Activated T-cell treated with anti-CD3 and anti-CD28 coated beads, Interleukin-2, amount 50 U/mL, for 72 hours (primary cell): ENCODE measurements at regions not wholly inside any gene's neighbourhood (a gene's known extent, or its start where the extent isn't known, plus 50 kb on each side); places are given as distances from the start of the nearest gene placed in this dataset.

Source experiments
- ATAC-seq, 2 donors: fragments of 150-1000 bp; cut with Tn5 transposase; replicated peaks in 1 of 2; 2 replicates each; pipeline ENCODE4 v1.10.0; 2021; ENCODE audit warnings: moderate library complexity in 2 of 2, mild to moderate bottlenecking in 1 of 2
- DNase-seq, 2 donors: peaks; one replicate each; pipeline ENCODE4 v3.0.0; 2021 to 2022; ENCODE audit warnings: mixed read lengths in 1 of 2
- H3K27ac Mint-ChIP-seq: one replicate; pipeline ENCODE4 v1.8.0; 2022; ENCODE audit warnings: mild to moderate bottlenecking, moderate library complexity, mixed read lengths
- H3K27me3 Mint-ChIP-seq: one replicate; pipeline ENCODE4 v1.8.0; 2022; ENCODE audit warnings: low read depth, mixed read lengths
- H3K36me3 Mint-ChIP-seq, 2 donors: one replicate each; pipeline ENCODE4 v1.8.0; 2022; ENCODE audit warnings: mixed read lengths in 2 of 2, mild to moderate bottlenecking in 1 of 2; ENCODE audit not compliant: insufficient read depth in 2 of 2
- H3K4me1 Mint-ChIP-seq: one replicate; pipeline ENCODE4 v1.8.0; 2022; ENCODE audit warnings: low read depth, mixed read lengths
- H3K4me3 Mint-ChIP-seq, 2 donors: one replicate each; pipeline ENCODE4 v1.8.0; 2022; ENCODE audit warnings: mild to moderate bottlenecking in 2 of 2, mixed read lengths in 2 of 2, moderate library complexity in 2 of 2
- H3K9me3 Mint-ChIP-seq, 2 donors: one replicate each; pipeline ENCODE4 v1.8.0; 2022; ENCODE audit warnings: mixed read lengths in 2 of 2

DNA sequence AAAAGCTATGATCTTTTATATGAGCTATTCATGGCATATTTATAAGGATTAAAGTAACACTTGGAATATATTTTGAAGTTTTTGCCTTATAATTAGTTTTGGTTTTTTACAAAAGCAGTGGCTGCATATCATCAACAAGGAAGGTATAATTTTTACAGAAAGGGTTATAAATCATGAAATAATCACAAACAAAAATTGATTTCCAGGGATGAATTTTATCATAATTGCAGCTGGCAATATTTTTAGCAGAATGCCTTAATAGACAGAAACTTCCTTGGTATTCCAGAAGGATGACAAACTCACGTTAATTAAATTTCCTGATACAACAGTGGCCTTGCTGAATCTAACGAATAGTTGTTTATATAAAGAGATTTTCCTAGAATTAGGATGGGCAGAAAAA, 260.5 kb upstream of the SLC39A10 start:
- Mint-ChIP-seq H3K9me3 (no peaks in the 10 kb centered on the region), H3K4me3 (no peak overlapping the region), H3K4me1 (no peaks in the 10 kb centered on the region), H3K27me3 (no peaks in the 10 kb centered on the region), H3K36me3 (no peaks in the 10 kb centered on the region), H3K27ac (no peak overlapping the region)
- DNase-seq (no peak), ATAC-seq (no peak)

DNA sequence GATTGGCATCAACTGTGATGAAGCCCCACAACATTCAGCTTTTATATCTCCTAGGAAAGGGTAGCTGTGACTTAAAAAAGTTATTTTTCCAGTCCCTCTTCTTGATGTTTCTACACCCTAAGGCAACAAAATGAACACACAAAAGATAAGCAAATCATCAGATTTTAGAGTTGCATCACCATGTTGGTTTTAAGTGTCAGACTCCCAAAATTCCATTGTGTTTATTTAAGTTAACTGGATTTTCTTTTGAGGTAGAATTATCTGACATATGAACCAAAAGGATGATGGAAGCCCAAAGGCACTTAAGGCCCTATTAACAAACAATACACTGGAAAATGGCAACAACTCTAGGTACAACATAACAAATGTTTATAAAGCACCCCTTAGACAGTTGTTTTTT, 261.7 kb upstream of the SLC39A10 start:
- Mint-ChIP-seq H3K36me3 (no peaks in the 10 kb centered on the region), H3K27me3 (no peaks in the 10 kb centered on the region), H3K4me3 (no peak overlapping the region), H3K27ac (no peak overlapping the region), H3K4me1 (no peaks in the 10 kb centered on the region), H3K9me3 (no peaks in the 10 kb centered on the region)
- no peak for ATAC-seq
- no peak for DNase-seq

DNA sequence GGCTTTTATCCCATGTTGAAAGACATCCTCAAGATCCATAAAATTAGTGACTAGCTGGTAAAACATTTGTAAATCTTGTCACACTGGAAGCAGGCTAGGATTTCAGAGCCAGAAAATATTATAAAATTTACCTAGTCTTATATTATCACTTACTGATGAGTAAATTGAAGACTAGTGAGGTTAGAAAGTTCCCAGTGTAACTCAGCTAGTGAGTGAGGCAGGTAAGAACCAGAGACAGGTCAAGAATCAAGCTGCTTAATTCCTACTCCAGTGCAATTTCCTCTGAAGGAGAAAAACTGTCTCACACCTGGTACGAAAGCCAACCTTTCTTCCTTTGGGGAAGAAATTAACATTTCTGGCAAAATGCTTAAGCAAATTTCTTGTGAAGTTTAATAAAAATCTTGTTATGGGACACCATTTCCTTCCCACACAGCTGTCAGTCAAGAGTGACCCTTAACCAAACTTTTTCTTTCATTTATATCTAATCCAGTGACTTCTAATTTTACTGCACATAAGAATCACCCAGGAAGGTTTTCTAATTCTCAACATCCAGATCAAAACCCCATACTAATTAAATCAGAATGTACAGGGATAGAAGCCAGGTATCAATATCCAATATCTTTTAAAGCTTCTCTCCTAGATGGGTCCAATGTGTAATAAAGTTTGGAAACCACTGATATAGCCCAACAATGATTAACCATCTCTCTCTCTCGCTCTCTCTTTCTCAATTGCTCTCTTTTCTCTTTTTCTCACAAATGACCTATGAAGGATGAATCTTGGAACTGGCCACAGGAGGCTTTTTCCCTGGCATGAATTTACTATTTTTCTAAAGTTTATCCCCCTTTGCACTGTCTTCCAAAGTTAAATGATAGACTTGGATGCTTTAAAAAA, 264.3 kb upstream of the SLC39A10 start:
- Mint-ChIP-seq H3K4me1 (no peaks in the 10 kb centered on the region), H3K4me3 (no peak overlapping the region), H3K36me3 (peaks cover 0 to 1% of the 10 kb centered on the region in 2 donors), H3K9me3 (peaks cover under 1% of the 10 kb centered on the region in 2 donors), H3K27ac (no peak overlapping the region), H3K27me3 (no peaks in the 10 kb centered on the region)
- ATAC-seq, result no peak
- no peak for DNase-seq

GRCh38 chr2:195390686-195391321, 266.2 kb upstream of the SLC39A10 start:
- Mint-ChIP-seq H3K27me3 (no peaks in the 10 kb centered on the region), H3K4me3 (no peak overlapping the region), H3K27ac (no peak overlapping the region), H3K9me3 (peaks cover 2 to 4% of the 10 kb centered on the region in 2 donors), H3K36me3 (peaks cover 0 to 3% of the 10 kb centered on the region in 2 donors), H3K4me1 (no peaks in the 10 kb centered on the region)
- DNase-seq (no peak), ATAC-seq (no peak)

DNA sequence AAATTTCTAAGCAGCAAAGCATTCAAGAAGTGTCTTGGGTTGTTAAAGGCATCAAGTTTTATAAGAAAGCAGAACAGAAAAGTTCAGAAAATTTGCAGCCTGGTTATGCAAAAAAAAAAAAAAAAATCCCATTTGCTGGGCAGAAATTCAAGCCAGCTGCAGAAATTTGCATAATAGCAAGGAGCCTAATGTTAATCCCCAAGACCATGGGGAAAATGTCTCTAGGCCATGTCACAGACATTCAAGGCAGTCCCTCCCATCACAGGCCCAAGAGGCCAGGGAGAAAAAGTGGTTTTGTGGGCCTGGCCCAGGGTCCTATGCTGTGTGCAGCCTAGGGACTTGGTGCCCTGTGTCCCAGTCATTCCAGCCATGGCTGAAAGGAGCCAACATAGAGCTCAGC, 269.0 kb upstream of the SLC39A10 start:
- H3K9me3 Mint-ChIP-seq, result peaks cover 4% of the 10 kb centered on the region in 2 donors
- no peak overlapping the region for H3K27ac Mint-ChIP-seq
- H3K4me3 Mint-ChIP-seq, result no peak overlapping the region
- peaks cover 0 to 3% of the 10 kb centered on the region in 2 donors for H3K36me3 Mint-ChIP-seq
- no peaks in the 10 kb centered on the region for H3K4me1 Mint-ChIP-seq
- H3K27me3 Mint-ChIP-seq, result no peaks in the 10 kb centered on the region
- ATAC-seq (no peak), DNase-seq (no peak)

GRCh38 chr2:195382186-195382585, 274.8 kb upstream of the SLC39A10 start:
- Mint-ChIP-seq H3K27me3 (no peaks in the 10 kb centered on the region), H3K27ac (peak overlapping the region; percentile 52), H3K9me3 (peaks cover 0 to 2% of the 10 kb centered on the region in 2 donors), H3K36me3 (no peaks in the 10 kb centered on the region), H3K4me1 (peaks cover 10% of the 10 kb centered on the region), H3K4me3 (no peak overlapping the region)
- DNase-seq, result no peak
- no peak for ATAC-seq

- Mint-ChIP-seq H3K4me3 (no peak overlapping the region), H3K4me1 (peaks cover 5% of the 10 kb centered on the region), H3K36me3 (peaks cover 6 to 8% of the 10 kb centered on the region in 2 donors), H3K27ac (no peak overlapping the region), H3K27me3 (no peaks in the 10 kb centered on the region), H3K9me3 (peaks cover 5 to 7% of the 10 kb centered on the region in 2 donors)
- DNase-seq, result no peak
- no peak for ATAC-seq
Measured at GRCh38 chr2:195370167-195370943, 286.7 kb upstream of the SLC39A10 start.

- ATAC-seq (no peak), DNase-seq (no peak)
- H3K4me3 Mint-ChIP-seq, result no peak overlapping the region
- H3K9me3 Mint-ChIP-seq, result peaks cover 12 to 13% of the 10 kb centered on the region in 2 donors
- H3K27me3 Mint-ChIP-seq, result no peaks in the 10 kb centered on the region
- peaks cover 16% of the 10 kb centered on the region for H3K4me1 Mint-ChIP-seq
- no peak overlapping the region for H3K27ac Mint-ChIP-seq
- H3K36me3 Mint-ChIP-seq, result peaks cover 13 to 19% of the 10 kb centered on the region in 2 donors
Measured at GRCh38 chr2:195369218-195369587, 287.8 kb upstream of the SLC39A10 start.

GRCh38 chr2:195368249-195369217, 288.5 kb upstream of the SLC39A10 start:
- H3K27ac Mint-ChIP-seq, result no peak overlapping the region
- ATAC-seq (no peak), DNase-seq (no peak)
- H3K9me3 Mint-ChIP-seq, result peaks cover 12 to 13% of the 10 kb centered on the region in 2 donors
- H3K4me1 Mint-ChIP-seq, result peaks cover 20% of the 10 kb centered on the region
- H3K36me3 Mint-ChIP-seq, result peaks cover 13 to 19% of the 10 kb centered on the region in 2 donors
- H3K4me3 Mint-ChIP-seq, result peak overlapping the region in 1 of 2 donors; percentile 13
- no peaks in the 10 kb centered on the region for H3K27me3 Mint-ChIP-seq

DNA sequence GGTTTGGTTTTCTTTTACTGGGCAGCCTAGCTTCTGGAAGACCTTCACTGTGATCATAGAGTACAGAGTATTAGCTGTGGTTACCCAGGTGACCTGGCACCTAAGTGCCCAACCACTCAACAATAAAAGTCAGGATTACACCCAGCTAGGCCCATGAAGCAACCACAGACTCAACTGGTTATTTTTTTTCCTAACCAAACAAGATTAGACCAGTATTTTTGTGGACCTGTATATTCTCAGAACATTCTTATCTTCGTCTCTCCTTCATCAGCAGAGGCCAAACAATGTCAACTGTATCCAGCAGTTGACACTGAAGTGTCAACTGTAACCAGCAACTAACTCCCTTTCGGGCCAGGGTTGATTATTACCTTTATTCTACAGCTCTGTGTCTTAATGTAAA, 289.2 kb upstream of the SLC39A10 start:
- DNase-seq (no peak), ATAC-seq (no peak)
- Mint-ChIP-seq H3K27me3 (no peaks in the 10 kb centered on the region), H3K9me3 (peaks cover 12 to 13% of the 10 kb centered on the region in 2 donors), H3K4me1 (peaks cover 24% of the 10 kb centered on the region), H3K4me3 (no peak overlapping the region), H3K27ac (no peak overlapping the region), H3K36me3 (peaks cover 13 to 19% of the 10 kb centered on the region in 2 donors)

- ATAC-seq (peak; percentile 53 to 60), DNase-seq (no peak)
- H3K27me3 Mint-ChIP-seq, result no peaks in the 10 kb centered on the region
- peaks cover 46% of the 10 kb centered on the region for H3K4me1 Mint-ChIP-seq
- peak overlapping the region; percentile 29 to 33 for H3K4me3 Mint-ChIP-seq
- peaks cover 12 to 13% of the 10 kb centered on the region in 2 donors for H3K9me3 Mint-ChIP-seq
- peaks cover 13 to 19% of the 10 kb centered on the region in 2 donors for H3K36me3 Mint-ChIP-seq
- no peak overlapping the region for H3K27ac Mint-ChIP-seq
Measured at GRCh38 chr2:195364015-195364965, 292.7 kb upstream of the SLC39A10 start.
